ENCODE measurements at regions not wholly inside any gene's neighbourhood (a gene's known extent, or its start where the extent isn't known, plus 50 kb on each side); places are given as distances from the start of the nearest gene placed in this dataset.

DNA sequence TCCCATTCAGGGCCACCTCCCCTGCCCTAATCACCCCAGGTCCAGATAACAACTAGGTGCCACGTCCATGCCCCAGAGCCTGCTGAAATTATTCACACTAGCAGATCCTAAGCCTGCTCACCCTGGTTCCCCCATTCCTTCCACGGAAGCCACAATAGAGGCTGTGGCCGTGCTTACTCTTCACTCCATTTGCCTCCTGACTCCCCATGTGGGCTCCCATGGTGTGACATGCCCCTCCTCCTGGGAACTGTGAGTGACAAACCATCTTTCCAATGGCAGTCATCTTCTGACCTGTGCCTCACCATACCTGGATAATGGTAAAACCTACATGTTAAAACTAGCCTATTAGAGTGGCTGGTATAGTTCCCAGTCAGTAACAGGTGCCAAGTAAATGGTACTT, 216.2 kb upstream of the PRKCQ start:
- TF ChIP-seq, protein P1, sequence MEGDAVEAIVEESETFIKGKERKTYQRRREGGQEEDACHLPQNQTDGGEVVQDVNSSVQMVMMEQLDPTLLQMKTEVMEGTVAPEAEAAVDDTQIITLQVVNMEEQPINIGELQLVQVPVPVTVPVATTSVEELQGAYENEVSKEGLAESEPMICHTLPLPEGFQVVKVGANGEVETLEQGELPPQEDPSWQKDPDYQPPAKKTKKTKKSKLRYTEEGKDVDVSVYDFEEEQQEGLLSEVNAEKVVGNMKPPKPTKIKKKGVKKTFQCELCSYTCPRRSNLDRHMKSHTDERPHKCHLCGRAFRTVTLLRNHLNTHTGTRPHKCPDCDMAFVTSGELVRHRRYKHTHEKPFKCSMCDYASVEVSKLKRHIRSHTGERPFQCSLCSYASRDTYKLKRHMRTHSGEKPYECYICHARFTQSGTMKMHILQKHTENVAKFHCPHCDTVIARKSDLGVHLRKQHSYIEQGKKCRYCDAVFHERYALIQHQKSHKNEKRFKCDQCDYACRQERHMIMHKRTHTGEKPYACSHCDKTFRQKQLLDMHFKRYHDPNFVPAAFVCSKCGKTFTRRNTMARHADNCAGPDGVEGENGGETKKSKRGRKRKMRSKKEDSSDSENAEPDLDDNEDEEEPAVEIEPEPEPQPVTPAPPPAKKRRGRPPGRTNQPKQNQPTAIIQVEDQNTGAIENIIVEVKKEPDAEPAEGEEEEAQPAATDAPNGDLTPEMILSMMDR (IDR thresholded peaks at IDR 0.05; ENCODE audit: low read depth, low read length) = no peak
- no peak for TF ChIP-seq POLR2A (IDR thresholded peaks at IDR 0.05; ENCODE audit: extremely low read depth, insufficient read length)

All from NB4 (cell line).